ENCODE measurements at regions not wholly inside any gene's neighbourhood (a gene's known extent, or its start where the extent isn't known, plus 50 kb on each side); places are given as distances from the start of the nearest gene placed in this dataset.

DNA sequence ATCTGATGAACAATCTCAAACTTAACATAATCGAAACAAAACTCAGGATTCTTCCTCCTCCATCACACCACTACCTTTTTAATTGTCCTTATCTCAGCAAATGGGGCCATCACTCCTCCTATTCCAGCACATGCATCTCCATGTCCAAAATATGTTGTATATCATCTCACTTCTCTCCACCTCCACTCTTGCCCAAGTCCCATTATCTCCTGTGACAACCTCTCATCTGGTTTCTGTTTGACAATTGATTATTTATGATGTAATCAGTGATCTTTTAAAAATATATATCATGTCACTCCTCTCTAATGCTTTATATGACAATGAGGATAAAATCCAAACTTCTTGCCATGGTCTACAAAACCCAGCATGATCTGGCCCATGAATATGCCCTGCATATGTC is 200.8 kb upstream of the HMGA2 start:
- intact Hi-C loops (cut with DNase I) = no loop called here
- no peaks in the 10 kb centered on the region for H3K27me3 ChIP-seq
- no peaks in the 10 kb centered on the region for H3K36me3 ChIP-seq
- 65 to 79% (median 78%) methylated on average over 1 of the region's 1 CpG for WGBS, 3 donors
- no peak overlapping the region for H3K27ac ChIP-seq
- no peak for TF ChIP-seq EP300 (IDR thresholded peaks at IDR 0.05)
- TF ChIP-seq, protein P1, sequence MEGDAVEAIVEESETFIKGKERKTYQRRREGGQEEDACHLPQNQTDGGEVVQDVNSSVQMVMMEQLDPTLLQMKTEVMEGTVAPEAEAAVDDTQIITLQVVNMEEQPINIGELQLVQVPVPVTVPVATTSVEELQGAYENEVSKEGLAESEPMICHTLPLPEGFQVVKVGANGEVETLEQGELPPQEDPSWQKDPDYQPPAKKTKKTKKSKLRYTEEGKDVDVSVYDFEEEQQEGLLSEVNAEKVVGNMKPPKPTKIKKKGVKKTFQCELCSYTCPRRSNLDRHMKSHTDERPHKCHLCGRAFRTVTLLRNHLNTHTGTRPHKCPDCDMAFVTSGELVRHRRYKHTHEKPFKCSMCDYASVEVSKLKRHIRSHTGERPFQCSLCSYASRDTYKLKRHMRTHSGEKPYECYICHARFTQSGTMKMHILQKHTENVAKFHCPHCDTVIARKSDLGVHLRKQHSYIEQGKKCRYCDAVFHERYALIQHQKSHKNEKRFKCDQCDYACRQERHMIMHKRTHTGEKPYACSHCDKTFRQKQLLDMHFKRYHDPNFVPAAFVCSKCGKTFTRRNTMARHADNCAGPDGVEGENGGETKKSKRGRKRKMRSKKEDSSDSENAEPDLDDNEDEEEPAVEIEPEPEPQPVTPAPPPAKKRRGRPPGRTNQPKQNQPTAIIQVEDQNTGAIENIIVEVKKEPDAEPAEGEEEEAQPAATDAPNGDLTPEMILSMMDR (IDR thresholded peaks at IDR 0.05) = no peak
- TF ChIP-seq POLR2A (IDR thresholded peaks at IDR 0.05) = no peak
- no peaks in the 10 kb centered on the region for H3K4me1 ChIP-seq (ENCODE audit: insufficient read depth)
- H3K9me3 ChIP-seq = no peaks in the 10 kb centered on the region
- no peak for DNase-seq
- H3K4me3 ChIP-seq = no peak overlapping the region

DNA sequence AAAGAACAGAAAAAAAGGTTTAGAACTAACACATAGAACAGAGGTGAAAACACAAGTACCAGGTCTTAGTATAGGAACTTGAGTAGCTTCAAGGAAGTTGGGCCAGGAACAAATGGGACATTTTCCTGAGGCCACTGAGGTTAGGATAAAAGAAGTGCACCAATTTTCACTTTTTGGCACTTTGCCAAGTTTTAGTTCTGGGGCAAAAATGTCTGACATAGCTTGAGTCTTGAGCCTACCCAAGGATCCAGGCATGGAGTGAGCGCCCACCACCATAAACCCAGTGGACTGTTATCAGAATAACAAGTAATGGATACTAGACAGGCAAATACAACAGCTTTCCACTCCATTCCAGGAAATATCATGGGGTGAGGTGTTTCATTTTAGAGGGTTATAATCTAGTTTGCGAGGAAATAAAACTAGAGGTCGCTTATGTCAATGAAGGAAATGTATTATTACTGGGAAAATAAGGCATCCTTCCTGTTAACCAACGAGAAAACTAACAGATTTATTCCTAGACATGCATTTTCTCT is 199.7 kb upstream of the HMGA2 start:
- no peak overlapping the region for H3K4me3 ChIP-seq
- WGBS, 3 donors = 82 to 86% (median 83%) methylated on average over 4 of the region's 4 CpGs
- intact Hi-C loops (cut with DNase I) = no loop called here
- H3K27me3 ChIP-seq = no peaks in the 10 kb centered on the region
- H3K9me3 ChIP-seq = no peaks in the 10 kb centered on the region
- no peaks in the 10 kb centered on the region for H3K4me1 ChIP-seq (ENCODE audit: insufficient read depth)
- DNase-seq = no peak
- no peak for TF ChIP-seq EP300 (IDR thresholded peaks at IDR 0.05)
- H3K36me3 ChIP-seq = no peaks in the 10 kb centered on the region
- H3K27ac ChIP-seq = no peak overlapping the region

DNA sequence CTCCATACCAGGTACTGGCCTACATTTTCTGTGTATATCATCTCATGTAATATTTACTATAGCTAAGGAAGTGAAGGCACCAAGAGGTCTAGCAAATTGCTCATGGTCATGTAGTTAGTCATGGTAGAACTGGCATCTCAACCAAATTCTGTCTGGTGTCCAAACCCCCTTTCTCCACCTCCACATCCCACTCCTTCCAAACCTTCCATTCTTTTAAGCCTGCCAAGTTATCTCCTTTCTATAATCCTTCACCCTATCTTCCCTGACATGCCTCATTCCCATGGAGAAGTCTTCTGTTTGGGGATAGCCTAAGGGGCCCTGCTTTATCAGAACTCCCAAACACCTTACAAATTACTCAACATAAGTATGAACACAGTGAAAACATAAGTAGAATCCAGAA is 196.2 kb upstream of the HMGA2 start:
- H3K9me3 ChIP-seq = no peaks in the 10 kb centered on the region
- H3K4me3 ChIP-seq = no peak overlapping the region
- H3K36me3 ChIP-seq = no peaks in the 10 kb centered on the region
- no peaks in the 10 kb centered on the region for H3K27me3 ChIP-seq
- DNase-seq = no peak
- H3K27ac ChIP-seq = no peak overlapping the region
- no peak for TF ChIP-seq EP300 (IDR thresholded peaks at IDR 0.05)
- intact Hi-C loops (cut with DNase I) = no loop called here
- H3K4me1 ChIP-seq (ENCODE audit: insufficient read depth) = no peaks in the 10 kb centered on the region

DNA sequence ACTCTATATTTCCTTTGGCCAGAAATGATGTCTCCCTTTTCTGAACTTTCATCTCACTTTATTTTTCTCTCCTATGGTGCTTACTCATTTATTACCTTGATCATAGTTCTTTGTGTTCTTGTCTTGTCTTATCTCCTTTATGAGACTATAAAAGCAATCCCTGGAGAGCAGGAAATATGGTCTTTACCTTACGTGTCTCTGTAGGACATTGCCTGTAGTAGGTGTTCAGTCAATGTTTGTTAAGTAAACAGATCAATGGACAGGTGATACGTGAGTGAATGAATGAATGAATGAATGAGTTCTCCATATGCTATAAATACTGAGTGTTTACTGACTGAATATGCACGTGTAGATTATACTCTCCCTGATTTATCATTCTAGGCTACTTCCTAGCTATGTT is 193.7 kb upstream of the HMGA2 start:
- Histone ChIP-seq H3K27me3 (no peaks in the 10 kb centered on the region), H3K9me3 (no peaks in the 10 kb centered on the region), H3K4me3 (no peak overlapping the region), H3K36me3 (no peaks in the 10 kb centered on the region), H3K4me1 (ENCODE audit: insufficient read depth) (no peaks in the 10 kb centered on the region), H3K27ac (no peak overlapping the region)
- intact Hi-C loops (cut with DNase I) = no loop called here
- no peak for TF ChIP-seq EP300 (IDR thresholded peaks at IDR 0.05)
- no peak for DNase-seq
- 23 to 35% (median 29%) methylated on average over 3 of the region's 3 CpGs for WGBS, 3 donors

DNA sequence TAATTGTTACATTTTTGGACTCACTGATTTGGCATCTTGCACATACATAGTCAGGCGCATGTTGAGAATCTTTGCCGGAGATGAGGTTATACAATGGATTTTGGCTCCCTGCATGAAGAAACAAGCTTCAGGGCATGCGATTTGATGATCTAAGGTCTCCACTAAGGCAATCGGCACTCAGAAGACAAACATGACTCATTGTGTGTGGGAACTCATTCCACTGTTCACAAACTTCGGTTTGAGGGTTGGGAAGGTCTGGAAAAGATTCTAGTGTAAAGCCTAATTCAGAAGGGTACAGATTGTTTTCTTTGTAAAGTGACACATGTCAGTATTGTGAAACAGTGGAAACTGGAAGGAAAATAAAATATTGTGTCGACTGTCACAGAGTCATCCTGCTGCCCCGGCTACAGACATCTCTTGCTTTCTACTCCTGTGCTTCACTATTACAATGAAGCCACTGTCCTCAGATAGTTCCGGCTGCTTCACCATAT is 192.6 kb upstream of the HMGA2 start:
- 54 to 64% (median 62%) methylated on average over 8 of the region's 8 CpGs for WGBS, 3 donors
- Histone ChIP-seq H3K27ac (no peak overlapping the region), H3K36me3 (no peaks in the 10 kb centered on the region), H3K27me3 (no peaks in the 10 kb centered on the region), H3K9me3 (no peaks in the 10 kb centered on the region), H3K4me3 (no peak overlapping the region), H3K4me1 (ENCODE audit: insufficient read depth) (no peaks in the 10 kb centered on the region)
- TF ChIP-seq EP300 (IDR thresholded peaks at IDR 0.05) = no peak
- TF ChIP-seq, protein P1 (IDR thresholded peaks at IDR 0.05) = no peak
- no peak for TF ChIP-seq POLR2A (IDR thresholded peaks at IDR 0.05)
- DNase-seq = no peak
- intact Hi-C loops (cut with DNase I) = no loop called here

DNA sequence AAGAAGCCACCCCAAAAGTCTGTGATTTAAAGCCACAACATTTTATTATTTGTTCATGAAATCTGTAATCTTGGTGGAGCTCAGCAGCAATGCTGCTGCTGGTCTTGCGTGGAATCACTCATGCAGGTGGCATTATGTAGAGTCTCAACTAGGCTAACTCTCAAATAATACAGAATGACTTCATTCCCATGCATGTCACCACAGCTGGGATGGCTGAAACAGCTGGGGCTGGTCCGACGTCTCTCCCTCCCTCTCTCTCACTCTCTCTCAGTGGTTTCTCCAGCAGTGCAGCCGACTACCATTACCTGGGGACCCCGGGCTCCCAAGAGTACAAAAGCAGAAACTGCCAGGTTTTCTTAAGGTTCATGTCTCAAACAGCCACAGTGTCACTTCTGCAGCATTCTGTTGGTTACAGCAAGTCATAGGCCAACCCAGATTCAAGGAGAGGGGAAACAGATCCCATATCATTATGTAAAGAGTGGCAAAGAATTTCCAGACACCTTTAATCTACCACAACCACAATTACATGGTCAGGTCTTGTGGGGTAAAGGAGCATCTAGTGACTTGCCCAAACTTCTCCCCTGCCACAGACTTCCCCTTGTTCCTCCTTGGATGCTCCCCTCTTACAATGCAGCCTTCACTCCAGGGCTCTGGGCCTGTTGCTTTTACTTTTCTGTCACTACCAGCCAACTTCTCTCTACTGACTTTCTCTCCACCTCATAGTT is 192.0 kb upstream of the HMGA2 start:
- Histone ChIP-seq H3K27ac (no peak overlapping the region), H3K36me3 (no peaks in the 10 kb centered on the region), H3K27me3 (no peaks in the 10 kb centered on the region), H3K4me3 (no peak overlapping the region), H3K4me1 (ENCODE audit: insufficient read depth) (no peaks in the 10 kb centered on the region), H3K9me3 (no peaks in the 10 kb centered on the region)
- TF ChIP-seq EP300 (IDR thresholded peaks at IDR 0.05) (no peak), POLR2A (IDR thresholded peaks at IDR 0.05) (no peak)
- TF ChIP-seq, protein P1 (IDR thresholded peaks at IDR 0.05) = no peak
- 91 to 94% (median 94%) methylated on average over 5 of the region's 5 CpGs for WGBS, 3 donors
- intact Hi-C loops (cut with DNase I) = no loop called here
- DNase-seq = no peak
